ENCODE measurements at regions not wholly inside any gene's neighbourhood (a gene's known extent, or its start where the extent isn't known, plus 50 kb on each side); places are given as distances from the start of the nearest gene placed in this dataset.

DNA sequence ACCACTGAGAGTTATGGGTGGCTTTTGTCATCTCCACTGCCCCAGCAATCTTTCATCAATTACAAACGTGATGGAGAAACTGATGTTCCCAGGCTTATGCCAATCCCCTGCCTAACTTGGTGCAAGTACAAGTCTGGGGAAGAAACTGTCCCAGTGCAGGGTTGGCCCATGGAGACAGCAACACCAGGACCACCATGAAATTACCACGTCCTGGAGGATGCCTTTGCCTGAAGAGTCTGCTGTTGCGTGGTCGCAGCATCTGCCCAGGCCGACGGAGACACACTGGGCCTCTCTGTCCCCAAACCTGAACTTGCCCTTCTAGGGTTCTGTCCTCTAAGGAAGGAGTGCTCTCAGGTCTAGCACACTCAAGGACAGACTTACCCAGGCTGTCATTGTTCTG is 496.8 kb upstream of the RAB6C start:
- TF ChIP-seq, protein P1, sequence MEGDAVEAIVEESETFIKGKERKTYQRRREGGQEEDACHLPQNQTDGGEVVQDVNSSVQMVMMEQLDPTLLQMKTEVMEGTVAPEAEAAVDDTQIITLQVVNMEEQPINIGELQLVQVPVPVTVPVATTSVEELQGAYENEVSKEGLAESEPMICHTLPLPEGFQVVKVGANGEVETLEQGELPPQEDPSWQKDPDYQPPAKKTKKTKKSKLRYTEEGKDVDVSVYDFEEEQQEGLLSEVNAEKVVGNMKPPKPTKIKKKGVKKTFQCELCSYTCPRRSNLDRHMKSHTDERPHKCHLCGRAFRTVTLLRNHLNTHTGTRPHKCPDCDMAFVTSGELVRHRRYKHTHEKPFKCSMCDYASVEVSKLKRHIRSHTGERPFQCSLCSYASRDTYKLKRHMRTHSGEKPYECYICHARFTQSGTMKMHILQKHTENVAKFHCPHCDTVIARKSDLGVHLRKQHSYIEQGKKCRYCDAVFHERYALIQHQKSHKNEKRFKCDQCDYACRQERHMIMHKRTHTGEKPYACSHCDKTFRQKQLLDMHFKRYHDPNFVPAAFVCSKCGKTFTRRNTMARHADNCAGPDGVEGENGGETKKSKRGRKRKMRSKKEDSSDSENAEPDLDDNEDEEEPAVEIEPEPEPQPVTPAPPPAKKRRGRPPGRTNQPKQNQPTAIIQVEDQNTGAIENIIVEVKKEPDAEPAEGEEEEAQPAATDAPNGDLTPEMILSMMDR (IDR thresholded peaks at IDR 0.05) = no peak
- TF ChIP-seq POLR2A (IDR thresholded peaks at IDR 0.05) = no peak

All from thyroid gland (tissue), 4 donors.